ENCODE measurements at regions not wholly inside any gene's neighbourhood (a gene's known extent, or its start where the extent isn't known, plus 50 kb on each side); places are given as distances from the start of the nearest gene placed in this dataset.

DNA sequence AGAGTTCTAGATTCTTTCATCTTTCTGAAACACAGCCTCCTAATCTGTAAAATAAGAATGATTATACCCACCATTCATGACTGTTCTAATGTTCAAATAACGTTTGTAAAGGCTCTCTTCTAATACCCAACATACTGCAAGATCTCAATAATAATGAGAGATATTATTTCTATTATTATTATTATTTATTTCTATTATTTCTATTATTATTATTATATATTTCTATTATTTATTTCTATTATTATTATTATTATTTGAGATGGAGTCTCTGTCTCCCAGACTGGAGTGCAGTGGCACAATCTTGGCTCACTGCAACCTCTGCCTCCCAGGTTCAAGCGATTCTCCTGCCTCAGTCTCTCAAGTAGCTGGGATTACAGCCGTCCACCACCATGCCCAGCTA, 395.5 kb downstream of the EFNB2 start:
- no peaks in the 10 kb centered on the region for H3K9me3 ChIP-seq (ENCODE audit: low read depth)

GRCh38 chr13:106139377-106139776, 396.1 kb downstream of the EFNB2 start:
- Histone ChIP-seq H3K27ac (no peak overlapping the region), H3K9me3 (ENCODE audit: low read depth) (no peaks in the 10 kb centered on the region), H3K27me3 (no peaks in the 10 kb centered on the region), H3K4me3 (no peak overlapping the region), H3K4me1 (ENCODE audit: low read depth) (no peaks in the 10 kb centered on the region), H3K36me3 (no peaks in the 10 kb centered on the region)
- no peak for DNase-seq (ENCODE audit: low read depth in 1 of 2, low spot score in 1 of 2)
- TF ChIP-seq, protein P1, sequence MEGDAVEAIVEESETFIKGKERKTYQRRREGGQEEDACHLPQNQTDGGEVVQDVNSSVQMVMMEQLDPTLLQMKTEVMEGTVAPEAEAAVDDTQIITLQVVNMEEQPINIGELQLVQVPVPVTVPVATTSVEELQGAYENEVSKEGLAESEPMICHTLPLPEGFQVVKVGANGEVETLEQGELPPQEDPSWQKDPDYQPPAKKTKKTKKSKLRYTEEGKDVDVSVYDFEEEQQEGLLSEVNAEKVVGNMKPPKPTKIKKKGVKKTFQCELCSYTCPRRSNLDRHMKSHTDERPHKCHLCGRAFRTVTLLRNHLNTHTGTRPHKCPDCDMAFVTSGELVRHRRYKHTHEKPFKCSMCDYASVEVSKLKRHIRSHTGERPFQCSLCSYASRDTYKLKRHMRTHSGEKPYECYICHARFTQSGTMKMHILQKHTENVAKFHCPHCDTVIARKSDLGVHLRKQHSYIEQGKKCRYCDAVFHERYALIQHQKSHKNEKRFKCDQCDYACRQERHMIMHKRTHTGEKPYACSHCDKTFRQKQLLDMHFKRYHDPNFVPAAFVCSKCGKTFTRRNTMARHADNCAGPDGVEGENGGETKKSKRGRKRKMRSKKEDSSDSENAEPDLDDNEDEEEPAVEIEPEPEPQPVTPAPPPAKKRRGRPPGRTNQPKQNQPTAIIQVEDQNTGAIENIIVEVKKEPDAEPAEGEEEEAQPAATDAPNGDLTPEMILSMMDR (IDR thresholded peaks at IDR 0.05; ENCODE audit: low read depth, low read length), result no peak

More for the DNA sequence above, 395.5 kb downstream of the EFNB2 start:
- H3K27ac ChIP-seq, result no peak overlapping the region
- no peaks in the 10 kb centered on the region for H3K36me3 ChIP-seq
- no peak overlapping the region for H3K4me3 ChIP-seq
- H3K27me3 ChIP-seq, result no peaks in the 10 kb centered on the region
- TF ChIP-seq, protein P1 (IDR thresholded peaks at IDR 0.05; ENCODE audit: low read depth, low read length), result no peak
- no peak for DNase-seq (ENCODE audit: low read depth in 1 of 2, low spot score in 1 of 2)
- no peaks in the 10 kb centered on the region for H3K4me1 ChIP-seq (ENCODE audit: low read depth)

DNA sequence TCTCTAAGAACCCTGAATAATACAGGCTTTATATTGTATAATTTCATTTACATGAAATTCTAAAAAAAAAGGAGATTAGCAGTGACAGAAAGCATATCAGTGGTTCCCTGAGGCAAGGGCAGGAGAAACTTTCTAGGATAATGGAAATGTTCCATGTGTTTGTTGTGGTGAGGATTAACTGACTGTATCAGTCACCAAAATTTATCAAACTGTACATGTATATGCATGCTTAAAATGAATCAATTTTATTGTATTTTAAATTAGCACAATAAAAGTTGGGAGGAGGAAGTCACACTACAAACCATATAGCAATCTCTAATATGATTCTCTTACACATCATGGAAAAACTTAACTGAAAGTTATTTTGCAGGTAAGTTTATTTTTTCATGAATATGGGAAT, 396.8 kb downstream of the EFNB2 start:
- no peak for DNase-seq (ENCODE audit: low read depth in 1 of 2, low spot score in 1 of 2)
- H3K27me3 ChIP-seq, result no peaks in the 10 kb centered on the region
- H3K27ac ChIP-seq, result no peak overlapping the region
- no peaks in the 10 kb centered on the region for H3K4me1 ChIP-seq (ENCODE audit: low read depth)
- H3K9me3 ChIP-seq (ENCODE audit: low read depth), result no peaks in the 10 kb centered on the region
- TF ChIP-seq, protein P1 (IDR thresholded peaks at IDR 0.05; ENCODE audit: low read depth, low read length), result no peak
- no peaks in the 10 kb centered on the region for H3K36me3 ChIP-seq
- no peak overlapping the region for H3K4me3 ChIP-seq

- Histone ChIP-seq H3K27me3 (no peaks in the 10 kb centered on the region), H3K9me3 (ENCODE audit: low read depth) (no peaks in the 10 kb centered on the region), H3K4me3 (no peak overlapping the region), H3K36me3 (no peaks in the 10 kb centered on the region), H3K4me1 (ENCODE audit: low read depth) (no peaks in the 10 kb centered on the region), H3K27ac (no peak overlapping the region)
- TF ChIP-seq, protein P1 (IDR thresholded peaks at IDR 0.05; ENCODE audit: low read depth, low read length), result no peak
- DNase-seq (ENCODE audit: low read depth in 1 of 2, low spot score in 1 of 2), result peak in 1 of 2 donors; percentile 79
Measured at GRCh38 chr13:106133025-106133424, 402.4 kb downstream of the EFNB2 start.

DNA sequence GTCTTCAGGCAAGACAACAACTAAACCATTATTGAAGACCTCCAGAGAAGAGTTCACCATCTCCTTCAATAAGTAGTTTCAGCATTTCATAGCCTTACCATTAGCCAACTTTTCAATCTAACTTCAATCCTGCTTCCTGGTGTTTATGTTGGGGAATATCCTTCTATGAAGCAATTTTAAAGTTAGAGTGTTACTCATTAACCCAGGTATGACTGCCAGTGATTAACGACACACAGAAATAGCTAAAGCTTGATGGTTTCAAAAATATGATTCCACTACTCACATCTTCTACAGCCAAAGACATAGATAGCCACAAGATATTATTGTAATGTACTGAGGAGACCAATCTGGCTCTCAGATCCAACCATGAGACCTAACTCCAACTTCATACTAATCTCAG, 403.2 kb downstream of the EFNB2 start:
- H3K27ac ChIP-seq, result no peak overlapping the region
- no peaks in the 10 kb centered on the region for H3K4me1 ChIP-seq (ENCODE audit: low read depth)
- TF ChIP-seq, protein P1 (IDR thresholded peaks at IDR 0.05; ENCODE audit: low read depth, low read length), result no peak
- no peaks in the 10 kb centered on the region for H3K27me3 ChIP-seq
- no peaks in the 10 kb centered on the region for H3K9me3 ChIP-seq (ENCODE audit: low read depth)
- DNase-seq (ENCODE audit: low read depth in 1 of 2, low spot score in 1 of 2), result no peak
- H3K4me3 ChIP-seq, result no peak overlapping the region
- no peaks in the 10 kb centered on the region for H3K36me3 ChIP-seq

GRCh38 chr13:106129993-106130392, 405.5 kb downstream of the EFNB2 start:
- Histone ChIP-seq H3K36me3 (no peaks in the 10 kb centered on the region), H3K4me1 (ENCODE audit: low read depth) (no peaks in the 10 kb centered on the region), H3K27ac (no peak overlapping the region), H3K4me3 (no peak overlapping the region), H3K9me3 (ENCODE audit: low read depth) (no peaks in the 10 kb centered on the region), H3K27me3 (no peaks in the 10 kb centered on the region)
- no peak for DNase-seq (ENCODE audit: low read depth in 1 of 2, low spot score in 1 of 2)
- TF ChIP-seq, protein P1 (IDR thresholded peaks at IDR 0.05; ENCODE audit: low read depth, low read length), result no peak

Data from cardiac muscle cell (in vitro differentiated cells and primary cell).